Pancreas (tissue), 10 donors: ENCODE measurements at regions not wholly inside any gene's neighbourhood (a gene's known extent, or its start where the extent isn't known, plus 50 kb on each side); places are given as distances from the start of the nearest gene placed in this dataset.

Experiments
- ATAC-seq, 4 donors: fragments of 200-7000 bp; cut with Tn5 transposase; one replicate each; pipeline versions ENCODE4 v1.8.0 to v1.9.1; 2020; ENCODE audit warnings: mild to moderate bottlenecking in 4 of 4, moderate library complexity in 4 of 4
- DNase-seq, 6 donors: peaks; one replicate each; pipeline ENCODE4 v3.0.0-alpha.2; 2020
- FAIRE-seq: peaks from 2 replicates; lab custom pipeline; 2012; peaks lifted over from hg19 to GRCh38; lab: Jason Lieb, UNC
- H3K27ac ChIP-seq, 4 donors: fragments of 200-600 bp; sonication (generic); 1 replicate in 3 of 4; 2 replicates in 1 of 4; pipeline versions ENCODE4 v1.5.0 to v1.8.0; 2020
- H3K27me3 ChIP-seq, 4 donors: fragments of 200-600 bp; one replicate each; pipeline ENCODE4 v1.8.0; 2021
- H3K36me3 ChIP-seq, 3 donors: fragments of 200-600 bp; sonication (generic) in 1 of 3; one replicate each; pipeline versions ENCODE4 v1.5.0 to v1.8.0; 2020 to 2021
- H3K4me1 ChIP-seq, 3 donors: fragments of 200-600 bp; one replicate each; pipeline ENCODE4 v1.8.0; 2021
- H3K4me3 ChIP-seq, 4 donors: fragments of 200-600 bp; sonication (generic) in 2 of 4; one replicate each; pipeline versions ENCODE4 v1.5.0 to v1.8.0; 2020 to 2021
- H3K9me3 ChIP-seq, 4 donors: fragments of 200-600 bp; one replicate each; pipeline ENCODE4 v1.8.0; 2021
- WGBS, 2 donors: extraction: QIAGEN DNeasy Blood & Tissue Kit; methylation state at CpG; one replicate each; pipeline ENCODE4 v1.1.7; 2013; 5-methylcytosine and 5-hydroxymethylcytosine counted together
- intact Hi-C, 3 donors: fragments of 100-400 bp; cut with DNase I; formaldehyde crosslinking; loops; one replicate each; pipeline versions ENCODE4 v1.11.1 to v1.14.2; 2022
- TF ChIP-seq, protein P1 (sequence below), 4 donors: fragments of 200-600 bp; sonication (generic) in 3 of 4; IDR thresholded peaks; one replicate each; pipeline versions ENCODE4 v1.5.0 to v1.8.0; 2021; ENCODE audit warnings: antibody characterized with exemption in 4 of 4
- donor health status: healthy with polysubstance abuse.
- donor health status: DM: no; HTN: no; CAD: no; lungs with moderate emphysema.
- donor health status: DM: no; HTN: no; CAD: no.
- donor health status: control.
- donor health status: control.
- donor health status: Bipolar disorder and iron deficiency.
- donor health status: DM: yes; HTN: yes; CAD: no.
- donor health status: DM: no; HTN: no; CAD: no.
- donor health status: DM: no; HTN: no; CAD: no.
- donor health status: DM: yes; HTN: yes; CAD: no.

DNA sequence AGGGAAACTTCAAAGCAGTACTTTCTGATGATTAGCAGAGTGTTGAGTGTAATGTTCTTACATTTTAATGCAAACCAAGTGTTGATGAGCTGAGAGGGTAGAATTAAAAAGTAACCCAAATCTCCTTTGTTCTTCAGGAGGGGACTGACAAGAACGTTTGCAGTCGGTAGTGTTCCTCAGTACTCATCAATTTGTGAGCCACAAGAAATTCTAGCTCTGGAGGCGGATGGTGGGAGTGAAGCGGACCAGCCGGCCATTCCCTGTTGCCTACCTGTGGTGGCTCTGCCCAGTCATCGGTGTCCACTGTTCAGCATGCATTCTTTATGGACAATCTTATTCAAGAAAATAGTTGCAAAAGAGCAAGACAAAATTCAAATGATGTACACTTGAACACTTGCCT lies 438.6 kb upstream of the POU3F3 start:
- Histone ChIP-seq H3K4me1 (no peaks in the 10 kb centered on the region), H3K9me3 (no peaks in the 10 kb centered on the region), H3K36me3 (no peaks in the 10 kb centered on the region), H3K27me3 (no peaks in the 10 kb centered on the region), H3K4me3 (no peak overlapping the region), H3K27ac (no peak overlapping the region)
- ATAC-seq (no peak), DNase-seq (no peak), FAIRE-seq (no peak)
- TF ChIP-seq, protein P1, sequence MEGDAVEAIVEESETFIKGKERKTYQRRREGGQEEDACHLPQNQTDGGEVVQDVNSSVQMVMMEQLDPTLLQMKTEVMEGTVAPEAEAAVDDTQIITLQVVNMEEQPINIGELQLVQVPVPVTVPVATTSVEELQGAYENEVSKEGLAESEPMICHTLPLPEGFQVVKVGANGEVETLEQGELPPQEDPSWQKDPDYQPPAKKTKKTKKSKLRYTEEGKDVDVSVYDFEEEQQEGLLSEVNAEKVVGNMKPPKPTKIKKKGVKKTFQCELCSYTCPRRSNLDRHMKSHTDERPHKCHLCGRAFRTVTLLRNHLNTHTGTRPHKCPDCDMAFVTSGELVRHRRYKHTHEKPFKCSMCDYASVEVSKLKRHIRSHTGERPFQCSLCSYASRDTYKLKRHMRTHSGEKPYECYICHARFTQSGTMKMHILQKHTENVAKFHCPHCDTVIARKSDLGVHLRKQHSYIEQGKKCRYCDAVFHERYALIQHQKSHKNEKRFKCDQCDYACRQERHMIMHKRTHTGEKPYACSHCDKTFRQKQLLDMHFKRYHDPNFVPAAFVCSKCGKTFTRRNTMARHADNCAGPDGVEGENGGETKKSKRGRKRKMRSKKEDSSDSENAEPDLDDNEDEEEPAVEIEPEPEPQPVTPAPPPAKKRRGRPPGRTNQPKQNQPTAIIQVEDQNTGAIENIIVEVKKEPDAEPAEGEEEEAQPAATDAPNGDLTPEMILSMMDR (IDR thresholded peaks at IDR 0.05) = no peak
- intact Hi-C loops = no loop called here
- WGBS, 2 donors = 62 to 70% methylated on average over 6 of the region's 6 CpGs

DNA sequence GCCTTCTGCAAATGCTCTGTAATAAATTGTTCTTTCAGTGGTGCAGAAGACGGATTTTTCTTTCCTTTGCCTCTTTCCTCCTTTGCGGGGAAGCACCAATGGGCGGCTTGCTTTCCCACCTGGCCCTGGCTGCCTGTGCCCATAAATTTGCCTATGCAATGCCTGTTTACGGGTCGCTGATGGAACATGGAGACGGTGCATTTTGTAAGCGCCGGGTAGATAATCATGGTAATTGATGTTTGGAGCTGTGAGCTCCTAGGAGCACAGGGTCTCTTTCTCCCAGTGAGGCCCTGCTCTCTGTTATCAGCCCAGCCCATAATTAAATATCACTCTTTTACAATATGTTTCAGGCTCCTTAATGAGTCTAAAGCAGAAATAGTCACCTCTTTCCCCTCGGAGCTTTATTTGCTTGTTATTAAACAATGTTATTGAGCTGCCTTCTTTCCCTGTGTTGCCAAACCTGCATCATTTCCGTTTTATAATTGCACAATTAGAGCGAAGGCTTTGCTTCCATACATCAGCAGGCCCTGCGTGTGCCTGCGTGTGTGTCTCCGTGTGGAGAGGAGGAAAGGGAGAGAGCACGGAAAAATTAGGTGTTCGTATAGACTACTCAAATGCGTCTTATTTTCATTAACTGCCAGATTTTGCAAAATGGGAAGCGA lies 437.4 kb upstream of the POU3F3 start:
- FAIRE-seq (no peak), DNase-seq (no peak), ATAC-seq (no peak)
- Histone ChIP-seq H3K9me3 (no peaks in the 10 kb centered on the region), H3K27ac (no peak overlapping the region), H3K4me3 (no peak overlapping the region), H3K27me3 (no peaks in the 10 kb centered on the region), H3K4me1 (no peaks in the 10 kb centered on the region), H3K36me3 (no peaks in the 10 kb centered on the region)
- TF ChIP-seq, protein P1 (IDR thresholded peaks at IDR 0.05) = no peak
- intact Hi-C loops = no loop called here
- 60 to 68% methylated on average over 18 of the region's 18 CpGs for WGBS, 2 donors

DNA sequence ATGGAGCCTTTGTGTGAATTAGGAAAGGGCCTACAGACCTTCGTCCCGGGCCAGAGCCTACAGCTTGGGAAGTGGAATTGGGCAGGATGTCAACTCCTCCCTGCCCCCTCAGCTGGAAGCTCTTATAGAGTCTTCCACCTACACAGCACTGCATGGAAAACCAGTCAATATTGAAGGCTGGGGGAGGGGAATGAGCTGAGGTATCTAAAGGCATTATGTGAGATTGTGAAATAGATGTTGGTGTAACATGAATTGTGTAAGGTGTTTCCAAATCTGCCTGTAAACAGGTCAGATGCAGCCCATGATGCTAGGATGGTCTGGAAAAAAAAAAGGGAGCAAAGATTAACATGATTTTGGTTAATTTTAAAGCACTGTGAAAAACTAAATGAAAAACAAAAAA lies 433.5 kb upstream of the POU3F3 start:
- Histone ChIP-seq H3K4me1 (no peaks in the 10 kb centered on the region), H3K9me3 (no peaks in the 10 kb centered on the region), H3K27ac (no peak overlapping the region), H3K36me3 (no peaks in the 10 kb centered on the region), H3K27me3 (no peaks in the 10 kb centered on the region), H3K4me3 (no peak overlapping the region)
- TF ChIP-seq, protein P1 (IDR thresholded peaks at IDR 0.05) = no peak
- no peak for DNase-seq
- intact Hi-C loops = no loop called here
- ATAC-seq = no peak
- 79 to 86% methylated on average over 2 of the region's 2 CpGs for WGBS, 2 donors
- FAIRE-seq = no peak

DNA sequence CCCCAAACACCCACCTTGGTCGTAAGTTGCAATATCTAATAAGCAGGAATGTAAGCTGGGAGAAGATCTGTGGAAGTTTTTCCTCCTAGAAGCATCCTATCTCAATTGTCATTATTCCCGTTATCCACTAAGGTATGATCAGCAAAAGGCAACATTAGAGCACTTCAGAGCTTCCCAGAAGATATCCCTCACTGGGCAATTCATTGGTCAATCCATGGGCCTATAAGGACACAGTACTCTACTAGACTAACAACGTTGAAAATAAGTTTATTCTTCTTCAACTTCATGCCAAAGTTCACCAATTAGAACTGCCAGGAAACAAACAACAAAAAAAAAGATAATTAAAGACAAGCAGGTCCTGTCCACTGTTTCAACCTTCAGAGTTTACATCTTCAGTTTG lies 433.0 kb upstream of the POU3F3 start:
- ATAC-seq (no peak), FAIRE-seq (no peak), DNase-seq (no peak)

More for the DNA sequence above, 433.0 kb upstream of the POU3F3 start:
- no peak overlapping the region for H3K27ac ChIP-seq
- intact Hi-C loops = no loop called here
- no peak overlapping the region for H3K4me3 ChIP-seq
- TF ChIP-seq, protein P1 (IDR thresholded peaks at IDR 0.05) = no peak
- H3K9me3 ChIP-seq = no peaks in the 10 kb centered on the region
- no peaks in the 10 kb centered on the region for H3K4me1 ChIP-seq
- no peaks in the 10 kb centered on the region for H3K36me3 ChIP-seq
- no peaks in the 10 kb centered on the region for H3K27me3 ChIP-seq
- WGBS, 2 donors = 72 to 78% methylated on average over 3 of the region's 3 CpGs
